Retinal pigment epithelial cell (primary cell): ENCODE measurements at regions not wholly inside any gene's neighbourhood (a gene's known extent, or its start where the extent isn't known, plus 50 kb on each side); places are given as distances from the start of the nearest gene placed in this dataset.

Source experiments
- DNase-seq: peaks from one replicate; pipeline ENCODE4 v3.0.0-alpha.2; 2010; ENCODE audit warnings: low read depth
- H3K4me3 ChIP-seq: 2 replicates; pipeline ENCODE4 v1.5.1; 2011; ENCODE audit warnings: mild to moderate bottlenecking, low read length, control low read depth, moderate library complexity
- TF ChIP-seq, protein P1 (sequence below): conservative IDR thresholded peaks from 2 replicates; pipeline ENCODE4 v1.5.1; 2011; ENCODE audit warnings: low read depth, low read length, control low read depth, inconsistent platforms

DNA sequence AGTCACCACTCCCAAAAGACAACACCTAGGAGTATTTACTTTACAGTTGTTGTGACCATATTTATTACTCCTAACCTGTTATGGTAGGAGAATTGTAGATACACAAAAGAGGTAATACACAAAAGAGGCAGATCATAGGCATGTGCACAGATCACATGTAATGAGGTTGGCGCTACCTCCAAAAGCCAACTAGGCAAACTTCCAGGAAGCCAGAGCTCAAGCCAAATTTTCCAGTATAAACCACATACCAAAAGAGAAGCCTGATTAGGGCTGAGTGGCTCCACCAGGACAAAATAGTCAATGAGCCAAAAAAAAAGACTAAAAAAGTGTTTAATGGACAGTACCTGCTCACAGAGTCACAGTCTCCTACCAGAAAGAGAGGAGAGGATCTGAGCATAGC is 195.0 kb upstream of the PBX1 start:
- TF ChIP-seq, protein P1, sequence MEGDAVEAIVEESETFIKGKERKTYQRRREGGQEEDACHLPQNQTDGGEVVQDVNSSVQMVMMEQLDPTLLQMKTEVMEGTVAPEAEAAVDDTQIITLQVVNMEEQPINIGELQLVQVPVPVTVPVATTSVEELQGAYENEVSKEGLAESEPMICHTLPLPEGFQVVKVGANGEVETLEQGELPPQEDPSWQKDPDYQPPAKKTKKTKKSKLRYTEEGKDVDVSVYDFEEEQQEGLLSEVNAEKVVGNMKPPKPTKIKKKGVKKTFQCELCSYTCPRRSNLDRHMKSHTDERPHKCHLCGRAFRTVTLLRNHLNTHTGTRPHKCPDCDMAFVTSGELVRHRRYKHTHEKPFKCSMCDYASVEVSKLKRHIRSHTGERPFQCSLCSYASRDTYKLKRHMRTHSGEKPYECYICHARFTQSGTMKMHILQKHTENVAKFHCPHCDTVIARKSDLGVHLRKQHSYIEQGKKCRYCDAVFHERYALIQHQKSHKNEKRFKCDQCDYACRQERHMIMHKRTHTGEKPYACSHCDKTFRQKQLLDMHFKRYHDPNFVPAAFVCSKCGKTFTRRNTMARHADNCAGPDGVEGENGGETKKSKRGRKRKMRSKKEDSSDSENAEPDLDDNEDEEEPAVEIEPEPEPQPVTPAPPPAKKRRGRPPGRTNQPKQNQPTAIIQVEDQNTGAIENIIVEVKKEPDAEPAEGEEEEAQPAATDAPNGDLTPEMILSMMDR: no peak
- no peak overlapping the region for H3K4me3 ChIP-seq
- peak; percentile 4 for DNase-seq

DNA sequence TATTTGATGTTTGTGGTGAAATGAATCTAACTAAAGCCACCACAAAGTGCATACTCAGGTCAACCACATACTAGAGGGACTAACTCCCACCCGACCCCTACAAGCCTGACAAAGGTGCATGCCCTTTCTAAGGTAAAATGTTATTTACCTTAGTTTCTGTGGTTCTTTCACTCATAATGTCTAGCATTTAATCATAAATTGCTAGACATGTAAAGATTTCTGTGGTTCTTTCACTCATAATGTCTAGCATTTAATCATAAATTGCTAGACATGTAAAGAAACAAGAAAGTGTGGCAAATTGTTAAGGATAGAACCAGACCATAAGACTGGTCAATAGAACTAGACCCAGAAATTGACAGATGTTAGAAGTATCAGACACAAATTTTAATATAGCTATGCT is 193.0 kb upstream of the PBX1 start:
- no peak for DNase-seq
- TF ChIP-seq, protein P1: no peak
- H3K4me3 ChIP-seq: no peak overlapping the region

DNA sequence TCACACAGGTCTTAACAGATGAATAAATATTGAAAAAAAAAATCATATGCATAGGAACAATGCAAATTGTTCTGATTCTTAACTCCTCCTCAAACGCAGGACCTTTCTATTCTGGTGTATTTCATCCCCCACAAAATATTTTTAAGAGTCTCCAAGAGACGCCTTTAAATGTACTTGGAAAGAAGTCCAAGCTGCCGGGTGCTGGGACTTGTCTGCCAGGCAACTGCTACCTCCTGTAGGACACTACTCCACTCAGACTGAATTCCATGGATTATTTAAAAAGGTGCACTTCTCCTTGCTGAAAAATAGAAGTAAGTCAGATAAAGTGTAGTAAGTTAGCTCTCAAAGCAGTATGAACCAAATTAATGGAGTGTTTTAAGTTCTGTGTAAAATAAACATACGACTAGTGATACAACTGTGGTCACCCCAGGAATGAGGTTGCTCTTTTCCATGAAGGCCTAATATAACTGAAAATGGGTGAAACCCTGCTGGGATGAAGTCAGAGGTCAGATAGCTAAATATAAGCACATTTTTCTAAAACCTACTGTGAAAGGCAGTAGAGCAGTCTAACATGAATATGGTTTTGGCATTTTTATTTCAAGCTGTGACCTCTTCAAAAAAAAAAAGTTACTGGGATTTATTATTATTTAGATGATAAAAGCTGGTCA is 189.2 kb upstream of the PBX1 start:
- DNase-seq: no peak
- TF ChIP-seq, protein P1: no peak
- no peak overlapping the region for H3K4me3 ChIP-seq

DNA sequence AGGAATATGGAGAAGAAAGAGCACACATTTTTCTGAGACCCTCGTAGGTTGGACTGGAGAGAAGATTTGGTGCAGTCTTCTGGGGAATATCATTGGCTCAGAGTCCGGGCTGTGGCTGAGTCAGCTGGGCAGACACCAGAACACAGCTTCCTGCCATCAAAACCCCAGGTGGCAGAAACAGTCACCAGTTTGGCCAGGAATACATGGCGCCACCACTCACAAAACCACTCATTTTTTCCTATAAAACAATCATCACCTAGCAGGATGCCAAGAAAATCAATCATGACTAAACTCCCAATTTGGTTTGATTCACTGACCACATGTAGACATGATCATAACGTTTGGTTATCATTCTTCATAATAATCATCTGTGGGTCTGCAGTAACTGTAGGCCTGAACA is 178.1 kb upstream of the PBX1 start:
- TF ChIP-seq, protein P1: no peak
- no peak overlapping the region for H3K4me3 ChIP-seq
- no peak for DNase-seq

DNA sequence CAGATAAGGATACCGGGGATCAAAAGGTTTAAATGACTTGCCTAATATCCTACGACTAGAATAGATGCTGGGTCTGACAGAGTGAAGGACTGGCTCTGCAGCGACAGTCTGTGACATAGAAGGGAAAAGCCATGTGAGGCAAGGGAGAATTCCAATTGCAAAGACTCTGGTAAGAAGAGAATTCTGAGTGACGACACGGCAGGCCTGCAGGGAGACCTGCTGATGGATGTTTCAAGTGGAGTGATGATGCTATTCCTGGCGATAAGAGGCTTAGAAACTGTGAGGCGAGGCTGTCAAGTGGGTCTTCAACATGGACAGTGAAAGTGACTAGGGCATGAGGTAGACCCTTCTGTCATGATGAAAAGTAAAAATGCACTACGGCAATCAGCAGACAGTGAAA is 176.6 kb upstream of the PBX1 start:
- no peak for DNase-seq
- no peak overlapping the region for H3K4me3 ChIP-seq
- TF ChIP-seq, protein P1: no peak

DNA sequence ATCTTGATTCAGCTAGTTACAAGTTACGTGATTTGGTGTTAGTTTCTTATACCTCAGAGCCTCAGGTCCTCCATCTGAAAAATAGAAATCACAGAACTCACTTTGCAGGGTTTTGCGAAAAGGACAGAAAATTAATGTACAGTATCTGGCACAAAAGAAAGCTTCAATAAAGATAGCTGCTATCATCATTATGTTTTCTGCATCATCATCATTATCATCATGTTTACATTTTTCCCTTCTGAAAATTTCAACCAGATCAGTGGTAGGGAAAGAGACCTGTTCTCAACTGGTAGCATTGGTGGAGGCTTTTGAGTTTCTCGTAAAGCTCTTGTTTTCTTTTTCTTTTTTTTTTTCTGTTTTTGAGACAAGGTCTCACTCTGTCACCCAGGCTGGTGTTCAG is 174.7 kb upstream of the PBX1 start:
- TF ChIP-seq, protein P1: no peak
- H3K4me3 ChIP-seq: no peak overlapping the region
- no peak for DNase-seq

DNA sequence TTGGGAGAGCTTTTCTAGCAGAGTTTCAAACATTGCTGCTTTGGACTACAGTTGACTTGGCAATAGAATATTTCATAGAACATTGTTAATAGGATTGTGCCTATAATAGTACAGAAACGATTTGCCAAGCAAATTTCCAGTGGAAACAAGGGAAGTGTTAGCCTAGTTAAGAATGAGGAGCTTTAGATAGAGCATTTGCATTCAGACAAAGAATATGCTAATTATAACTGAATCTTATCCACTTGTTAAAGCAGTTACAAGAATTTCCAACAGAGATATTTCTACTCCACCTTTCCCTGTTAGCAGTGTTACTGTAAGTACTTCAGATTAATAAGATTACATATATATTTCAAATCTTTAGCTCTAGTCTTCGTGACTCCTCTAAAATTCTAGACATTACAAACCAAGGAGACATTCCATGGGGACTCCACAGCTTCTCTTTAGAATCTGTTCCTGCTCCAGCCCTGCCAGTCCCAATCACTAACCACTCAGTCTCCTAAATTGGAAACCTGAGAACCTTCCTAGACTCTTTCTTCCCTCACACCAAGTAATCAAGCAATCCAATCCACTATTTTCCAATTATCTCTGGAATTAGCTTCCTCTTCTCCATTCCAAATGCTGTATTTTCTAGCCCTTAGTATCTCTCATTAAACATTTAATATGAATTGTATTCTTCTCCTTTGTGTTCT is 141.8 kb upstream of the PBX1 start:
- TF ChIP-seq, protein P1: no peak
- H3K4me3 ChIP-seq: no peak overlapping the region
- DNase-seq: no peak
